ENCODE measurements at regions not wholly inside any gene's neighbourhood (a gene's known extent, or its start where the extent isn't known, plus 50 kb on each side); places are given as distances from the start of the nearest gene placed in this dataset.
A peak's percentile ranks its signal among the peaks of the same experiment; 100 is the strongest.
"Not testable (repeated sequence)": the region's sequence is repeated elsewhere in the genome, so short reads cannot be mapped to it uniquely, and the experiment has no call there.

GRCh38 chrX:82703551-82703950, 804.5 kb upstream of the POU3F4 start:
- Histone ChIP-seq H3K36me3 (ENCODE audit: control insufficient read depth in 2 of 3, insufficient read depth in 3 of 3, low read length in 3 of 3) (no peaks in the 10 kb centered on the region), H3K9ac (ENCODE audit: low read length in 3 of 3) (no peak overlapping the region), H3K27me3 (ENCODE audit: control insufficient read depth, insufficient read depth, low read length) (no peaks in the 10 kb centered on the region), H3K27ac (ENCODE audit: low read depth in 2 of 2, low read length in 2 of 2) (no peak overlapping the region), H3K4me3 (ENCODE audit: low read length in 3 of 3) (no peak overlapping the region), H3K4me1 (ENCODE audit: control insufficient read depth in 2 of 3, insufficient read depth in 2 of 3, low read depth in 1 of 3, low read length in 3 of 3) (no peaks in the 10 kb centered on the region), H3K9me3 (ENCODE audit: control insufficient read depth in 2 of 3, insufficient read depth in 1 of 3, low read length in 3 of 3) (no peaks in the 10 kb centered on the region)
- no peak for TF ChIP-seq CTCF (IDR thresholded peaks at IDR 0.05; ENCODE audit: borderline replicate concordance, extremely low read depth, insufficient read depth)
- intact Hi-C loops (cut with DNase I): no loop called here
- DNase-seq (peak in 1 of 5 donors; percentile 32), FAIRE-seq (no peak)

- intact Hi-C loops (cut with DNase I): no loop called here
- no peaks in the 10 kb centered on the region for H3K4me1 ChIP-seq (ENCODE audit: control insufficient read depth in 2 of 3, insufficient read depth in 2 of 3, low read depth in 1 of 3, low read length in 3 of 3)
- H3K9ac ChIP-seq (ENCODE audit: low read length in 3 of 3): no peak overlapping the region
- DNase-seq (no peak), FAIRE-seq (no peak)
- no peak for TF ChIP-seq CTCF (IDR thresholded peaks at IDR 0.05; ENCODE audit: borderline replicate concordance, extremely low read depth, insufficient read depth)
- no peaks in the 10 kb centered on the region for H3K27me3 ChIP-seq (ENCODE audit: control insufficient read depth, insufficient read depth, low read length)
- no peak overlapping the region for H3K4me3 ChIP-seq (ENCODE audit: low read length in 3 of 3)
- H3K9me3 ChIP-seq (ENCODE audit: control insufficient read depth in 2 of 3, insufficient read depth in 1 of 3, low read length in 3 of 3): no peaks in the 10 kb centered on the region
- H3K27ac ChIP-seq (ENCODE audit: low read depth in 2 of 2, low read length in 2 of 2): no peak overlapping the region
- no peaks in the 10 kb centered on the region for H3K36me3 ChIP-seq (ENCODE audit: control insufficient read depth in 2 of 3, insufficient read depth in 3 of 3, low read length in 3 of 3)
These were observed 796.6 kb upstream of the POU3F4 start for GRCh38 chrX:82711457-82711856.

- Histone ChIP-seq H3K9me3 (ENCODE audit: control insufficient read depth in 2 of 3, insufficient read depth in 1 of 3, low read length in 3 of 3) (no peaks in the 10 kb centered on the region), H3K4me1 (ENCODE audit: control insufficient read depth in 2 of 3, insufficient read depth in 2 of 3, low read depth in 1 of 3, low read length in 3 of 3) (no peaks in the 10 kb centered on the region), H3K4me3 (ENCODE audit: low read length in 3 of 3) (no peak overlapping the region), H3K36me3 (ENCODE audit: control insufficient read depth in 2 of 3, insufficient read depth in 3 of 3, low read length in 3 of 3) (no peaks in the 10 kb centered on the region), H3K27me3 (ENCODE audit: control insufficient read depth, insufficient read depth, low read length) (no peaks in the 10 kb centered on the region), H3K9ac (ENCODE audit: low read length in 3 of 3) (no peak overlapping the region), H3K27ac (ENCODE audit: low read depth in 2 of 2, low read length in 2 of 2) (no peak overlapping the region)
- DNase-seq: no peak
- intact Hi-C loops (cut with DNase I): no loop called here
- no peak for TF ChIP-seq CTCF (IDR thresholded peaks at IDR 0.05; ENCODE audit: borderline replicate concordance, extremely low read depth, insufficient read depth)
- no peak for FAIRE-seq
These were observed 786.2 kb upstream of the POU3F4 start for GRCh38 chrX:82721891-82722290.

GRCh38 chrX:82723806-82724205, 784.3 kb upstream of the POU3F4 start:
- FAIRE-seq (no peak), DNase-seq (no peak)
- Histone ChIP-seq H3K27ac (ENCODE audit: low read depth in 2 of 2, low read length in 2 of 2) (no peak overlapping the region), H3K4me1 (ENCODE audit: control insufficient read depth in 2 of 3, insufficient read depth in 2 of 3, low read depth in 1 of 3, low read length in 3 of 3) (no peaks in the 10 kb centered on the region), H3K9me3 (ENCODE audit: control insufficient read depth in 2 of 3, insufficient read depth in 1 of 3, low read length in 3 of 3) (no peaks in the 10 kb centered on the region), H3K4me3 (ENCODE audit: low read length in 3 of 3) (no peak overlapping the region), H3K27me3 (ENCODE audit: control insufficient read depth, insufficient read depth, low read length) (no peaks in the 10 kb centered on the region), H3K9ac (ENCODE audit: low read length in 3 of 3) (no peak overlapping the region), H3K36me3 (ENCODE audit: control insufficient read depth in 2 of 3, insufficient read depth in 3 of 3, low read length in 3 of 3) (no peaks in the 10 kb centered on the region)
- intact Hi-C loops (cut with DNase I): no loop called here
- no peak for TF ChIP-seq CTCF (IDR thresholded peaks at IDR 0.05; ENCODE audit: borderline replicate concordance, extremely low read depth, insufficient read depth)

GRCh38 chrX:82727436-82727835, 780.7 kb upstream of the POU3F4 start:
- H3K4me1 ChIP-seq (ENCODE audit: control insufficient read depth in 2 of 3, insufficient read depth in 2 of 3, low read depth in 1 of 3, low read length in 3 of 3); H3K27ac ChIP-seq (ENCODE audit: low read depth in 2 of 2, low read length in 2 of 2); FAIRE-seq; DNase-seq; H3K27me3 ChIP-seq (ENCODE audit: control insufficient read depth, insufficient read depth, low read length); H3K4me3 ChIP-seq (ENCODE audit: low read length in 3 of 3); H3K9ac ChIP-seq (ENCODE audit: low read length in 3 of 3); H3K36me3 ChIP-seq (ENCODE audit: control insufficient read depth in 2 of 3, insufficient read depth in 3 of 3, low read length in 3 of 3); intact Hi-C loops (cut with DNase I); H3K9me3 ChIP-seq (ENCODE audit: control insufficient read depth in 2 of 3, insufficient read depth in 1 of 3, low read length in 3 of 3): not testable (repeated sequence)
